ENCODE measurements at regions not wholly inside any gene's neighbourhood (a gene's known extent, or its start where the extent isn't known, plus 50 kb on each side); places are given as distances from the start of the nearest gene placed in this dataset.

DNA sequence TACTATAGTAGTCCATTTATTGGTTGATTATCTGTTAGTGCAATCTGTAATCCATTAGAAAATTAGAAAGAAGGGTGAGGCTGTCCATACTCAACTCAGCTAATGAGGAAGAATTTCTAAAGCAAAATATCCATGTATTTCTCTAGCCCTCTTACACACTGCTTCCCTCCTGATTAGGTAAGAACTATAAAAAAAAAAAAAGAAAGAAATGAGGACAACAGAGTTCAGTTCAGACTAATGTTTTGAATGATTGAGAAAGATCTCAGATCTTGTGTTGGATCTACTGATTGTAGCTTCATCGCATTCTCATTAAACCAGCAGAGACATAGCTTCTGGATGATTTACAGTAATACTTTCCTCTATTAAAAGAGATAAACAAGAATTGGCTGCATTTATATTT, 233.3 kb downstream of the KLF5 start:
- TF ChIP-seq BCL11B (tag by site-specific recombination; IDR thresholded peaks at IDR 0.05; ENCODE audit: low read depth) (no peak), ZXDB (tag by site-specific recombination; IDR thresholded peaks at IDR 0.05) (no peak)

All from HEK293 (cell line).